ENCODE measurements at regions not wholly inside any gene's neighbourhood (a gene's known extent, or its start where the extent isn't known, plus 50 kb on each side); places are given as distances from the start of the nearest gene placed in this dataset.

DNA sequence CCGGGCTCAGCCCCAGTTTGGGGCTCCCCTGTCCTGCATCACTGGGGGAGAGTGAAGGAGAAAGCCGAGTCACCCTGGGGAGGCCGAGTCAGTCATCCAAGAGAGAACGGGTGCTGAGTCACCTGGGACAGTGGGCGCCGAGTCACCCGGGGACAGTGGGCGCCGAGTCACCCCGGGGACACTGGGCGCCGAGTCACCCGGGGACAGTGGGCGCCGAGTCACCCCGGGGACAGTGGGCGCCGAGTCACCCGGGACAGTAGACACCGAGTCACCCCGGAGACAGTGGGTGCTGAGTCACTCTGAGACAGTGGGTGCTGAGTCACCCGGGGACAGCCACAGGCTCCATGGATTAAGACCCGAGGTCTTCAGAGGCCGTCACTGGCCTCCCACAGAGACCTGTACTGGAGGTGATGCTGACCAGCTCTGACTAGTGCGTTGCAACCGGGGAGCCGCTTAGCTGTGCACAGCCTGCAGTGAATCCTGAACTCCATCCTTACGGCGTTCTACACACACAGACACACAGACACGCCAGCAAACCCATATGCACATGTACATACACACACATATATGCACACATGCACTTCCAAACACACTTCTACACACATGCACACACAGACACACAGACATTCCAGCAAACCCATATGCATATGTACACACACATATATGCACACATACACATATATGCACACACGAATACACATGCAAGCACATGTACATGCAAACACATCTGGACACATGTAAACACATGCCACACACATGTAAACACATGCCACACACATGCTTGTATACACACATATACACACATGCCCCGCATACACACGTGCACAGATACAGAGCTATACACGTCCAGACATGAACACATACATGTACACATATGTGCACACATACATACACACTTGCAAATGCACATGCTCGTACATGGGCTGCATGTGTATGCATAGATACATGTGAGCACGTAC is 64.9 kb upstream of the GALNT9 start:
- DNase-seq (ENCODE audit: low read depth) = no peak

DNA sequence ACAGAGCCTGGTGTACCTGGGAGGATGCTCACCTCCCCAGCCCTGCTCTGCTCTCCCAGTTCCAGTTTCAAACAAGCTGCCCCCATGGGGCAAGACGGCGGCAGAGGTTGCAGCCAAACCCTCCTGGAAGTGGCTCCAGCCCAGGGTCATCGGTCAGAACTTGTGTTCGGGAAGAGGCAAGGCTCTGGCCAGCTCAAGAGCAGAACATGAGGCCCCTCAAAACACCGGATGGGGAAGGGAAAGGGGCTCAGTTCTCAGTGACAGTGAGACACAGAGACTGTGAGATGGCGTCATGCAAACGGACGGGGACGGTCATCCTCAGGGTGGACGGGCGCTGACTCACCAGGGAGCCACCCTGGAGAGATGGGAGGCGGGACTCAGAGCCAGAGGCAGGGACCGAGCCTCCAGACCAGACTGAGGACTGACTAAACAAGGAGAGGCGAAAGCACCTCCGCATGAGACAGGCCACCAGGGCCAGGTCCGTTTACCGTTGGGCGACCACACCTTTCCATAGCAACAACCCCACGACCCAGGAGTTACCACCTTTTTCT is 63.9 kb upstream of the GALNT9 start:
- no peak for DNase-seq (ENCODE audit: low read depth)

DNA sequence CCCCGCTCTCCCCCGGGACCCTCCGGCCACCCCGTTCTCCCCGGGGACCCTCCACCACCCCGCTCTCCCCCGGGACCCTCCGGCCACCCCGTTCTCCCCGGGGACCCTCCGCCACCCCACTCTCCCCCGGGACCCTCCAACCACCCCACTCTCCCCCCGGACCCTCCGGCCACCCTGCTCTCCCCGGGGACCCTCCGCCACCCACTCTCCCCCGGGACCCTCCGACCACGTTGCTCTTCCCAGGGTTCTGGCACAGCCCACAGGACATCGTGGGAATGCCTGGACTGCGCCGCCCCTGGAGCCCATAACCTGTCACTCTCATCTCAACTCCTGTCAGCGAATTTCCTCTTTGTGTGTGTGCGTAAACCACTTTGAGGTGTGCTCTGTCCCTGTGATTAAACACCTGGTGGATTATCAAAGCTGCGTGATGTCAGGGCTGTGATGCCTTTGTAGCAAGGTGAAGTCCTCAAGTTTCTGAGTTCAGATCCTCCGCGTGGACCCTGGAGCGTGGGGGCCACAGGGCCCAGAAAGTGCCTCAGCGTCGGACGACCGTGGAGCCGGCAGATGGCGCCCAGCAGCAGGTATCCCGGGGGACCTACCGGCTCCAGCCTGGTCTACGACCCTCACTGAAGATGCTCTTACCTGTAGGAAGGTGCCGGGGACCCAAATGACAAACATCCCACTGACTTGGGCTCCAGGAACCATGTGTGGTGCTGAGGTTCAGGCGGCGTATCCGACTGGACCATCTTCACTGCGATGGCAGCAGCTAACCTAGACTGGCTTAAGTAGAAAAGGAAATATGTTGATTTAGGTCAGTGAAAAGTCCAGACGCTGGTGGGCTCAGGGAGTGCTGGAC is 63.2 kb upstream of the GALNT9 start:
- DNase-seq (ENCODE audit: low read depth) = no peak

DNA sequence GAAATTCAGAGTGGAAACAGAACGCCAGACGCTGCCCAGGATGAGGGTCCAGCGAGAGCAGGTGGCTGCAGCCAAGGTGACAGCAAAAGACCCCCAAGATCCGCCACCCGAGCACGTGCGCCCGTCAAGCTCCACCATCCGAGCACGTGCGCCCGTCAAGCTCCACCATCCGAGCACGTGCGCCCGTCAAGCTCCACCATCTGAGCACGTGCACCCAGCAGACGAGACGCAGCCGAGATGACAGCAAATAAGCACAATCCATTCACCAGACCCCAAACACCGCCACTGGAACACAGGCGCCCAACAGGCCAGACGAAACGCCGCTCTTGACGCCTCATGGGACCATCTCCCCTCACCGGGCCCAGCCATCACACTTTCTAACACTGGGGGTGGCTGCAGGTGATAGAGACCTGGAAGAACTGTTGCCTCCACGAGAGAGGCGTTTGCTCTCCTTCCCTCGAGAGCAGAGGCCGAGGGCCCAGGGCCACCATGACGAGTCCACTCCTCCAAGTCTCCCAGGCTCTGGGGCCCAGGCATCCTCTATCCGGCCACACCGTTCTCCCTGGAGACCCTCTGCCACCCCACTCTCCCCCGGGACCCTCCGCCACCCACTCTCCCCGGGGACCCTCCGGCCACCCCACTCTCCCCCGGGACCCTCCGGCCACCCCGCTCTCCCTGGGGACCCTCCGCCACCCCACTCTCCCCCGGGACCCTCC is 62.1 kb upstream of the GALNT9 start:
- DNase-seq (ENCODE audit: low read depth) = no peak

DNA sequence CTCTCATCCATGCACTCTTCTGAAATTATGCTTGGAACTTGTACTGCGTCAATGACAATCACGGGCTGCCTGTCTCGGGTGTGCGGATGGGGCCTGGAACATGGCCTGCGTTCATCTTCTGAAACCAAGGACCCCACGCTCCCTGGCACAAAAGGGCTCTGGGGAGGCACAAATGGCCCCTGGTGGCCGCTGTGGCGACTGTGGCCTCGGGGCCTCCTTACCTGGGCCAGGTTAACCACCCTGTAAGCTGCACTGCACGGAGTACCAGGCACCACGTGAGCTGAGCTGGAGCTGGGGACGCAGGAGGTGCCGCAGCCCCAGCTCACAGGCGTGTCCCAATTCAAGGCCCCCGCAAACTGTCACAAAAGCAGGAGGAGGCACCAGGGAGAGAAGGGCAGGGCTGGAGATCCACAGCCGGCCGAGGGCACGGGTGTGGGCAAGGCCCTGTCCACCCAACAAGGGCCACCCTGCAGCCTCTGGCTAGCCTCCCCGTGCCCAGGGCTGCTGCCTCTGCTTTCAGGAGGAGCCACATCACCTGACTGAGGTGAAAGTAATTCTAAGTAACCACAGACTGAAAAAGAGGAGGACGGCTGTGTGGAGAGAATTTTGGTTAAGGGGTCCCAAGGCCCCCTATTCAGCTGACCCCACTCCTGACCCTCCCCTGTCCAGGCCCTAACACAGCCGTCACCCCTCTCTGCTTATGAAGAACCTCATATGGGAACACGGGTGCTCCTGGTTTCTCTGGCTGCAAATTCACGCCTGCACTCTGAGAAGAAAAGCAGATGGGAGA is 61.1 kb upstream of the GALNT9 start:
- no peak for DNase-seq (ENCODE audit: low read depth)

DNA sequence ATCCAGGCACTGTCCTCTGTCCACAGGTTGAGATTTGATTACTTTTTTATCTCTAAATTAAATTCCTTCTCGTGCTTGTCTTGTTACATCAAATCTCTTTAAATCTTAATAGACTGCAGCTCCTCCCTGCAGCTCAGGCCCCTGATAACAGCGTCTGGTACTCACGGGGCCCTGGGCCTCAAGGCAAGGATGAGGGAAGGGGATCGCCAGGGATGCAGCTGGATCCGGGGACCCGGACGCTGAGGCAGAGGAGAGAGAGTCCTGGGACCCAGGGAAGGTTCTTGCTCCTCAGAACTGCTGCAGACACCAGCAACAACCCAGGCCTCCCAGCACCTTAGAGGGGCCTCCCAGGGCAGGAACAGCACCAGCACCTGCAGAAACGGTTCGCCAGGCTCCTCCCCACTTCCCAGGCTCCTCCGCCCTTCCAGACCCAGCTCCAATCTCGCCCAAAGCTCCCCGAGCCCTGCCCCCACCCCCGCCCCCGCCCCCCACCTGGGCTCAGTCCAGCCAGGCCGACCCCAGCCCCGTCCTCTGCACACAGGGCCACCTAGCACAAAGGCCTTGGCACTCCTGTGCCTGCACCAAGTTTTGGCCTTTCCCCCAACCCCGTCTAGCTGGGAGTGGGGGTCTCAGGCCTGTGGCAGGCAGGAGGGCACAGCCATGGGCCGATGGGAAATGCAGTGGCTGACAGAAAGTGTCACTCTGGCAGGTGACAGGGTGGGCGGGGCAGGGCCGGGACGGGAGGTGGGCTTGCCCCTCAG is 60.3 kb upstream of the GALNT9 start:
- no peak for DNase-seq (ENCODE audit: low read depth)

DNA sequence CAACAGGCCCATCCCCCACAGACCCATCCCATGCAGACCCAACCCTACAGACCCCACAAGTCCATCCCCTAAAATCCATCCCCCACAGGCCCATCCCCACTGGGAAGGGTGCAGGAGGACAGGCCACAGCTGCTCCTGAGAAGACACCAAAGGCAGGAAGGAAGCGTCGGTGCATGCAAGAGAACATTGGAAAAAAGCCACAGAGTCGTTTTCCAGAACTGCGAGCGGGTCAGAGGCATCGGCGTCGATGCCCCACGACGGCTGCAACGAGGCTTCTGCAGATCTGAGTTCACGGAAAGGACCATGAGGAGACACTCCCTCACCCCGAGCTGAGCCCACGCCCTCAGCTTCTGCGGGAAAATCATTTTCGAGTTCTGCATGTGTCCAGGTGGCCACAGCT is 59.6 kb upstream of the GALNT9 start:
- DNase-seq (ENCODE audit: low read depth) = no peak

DNA sequence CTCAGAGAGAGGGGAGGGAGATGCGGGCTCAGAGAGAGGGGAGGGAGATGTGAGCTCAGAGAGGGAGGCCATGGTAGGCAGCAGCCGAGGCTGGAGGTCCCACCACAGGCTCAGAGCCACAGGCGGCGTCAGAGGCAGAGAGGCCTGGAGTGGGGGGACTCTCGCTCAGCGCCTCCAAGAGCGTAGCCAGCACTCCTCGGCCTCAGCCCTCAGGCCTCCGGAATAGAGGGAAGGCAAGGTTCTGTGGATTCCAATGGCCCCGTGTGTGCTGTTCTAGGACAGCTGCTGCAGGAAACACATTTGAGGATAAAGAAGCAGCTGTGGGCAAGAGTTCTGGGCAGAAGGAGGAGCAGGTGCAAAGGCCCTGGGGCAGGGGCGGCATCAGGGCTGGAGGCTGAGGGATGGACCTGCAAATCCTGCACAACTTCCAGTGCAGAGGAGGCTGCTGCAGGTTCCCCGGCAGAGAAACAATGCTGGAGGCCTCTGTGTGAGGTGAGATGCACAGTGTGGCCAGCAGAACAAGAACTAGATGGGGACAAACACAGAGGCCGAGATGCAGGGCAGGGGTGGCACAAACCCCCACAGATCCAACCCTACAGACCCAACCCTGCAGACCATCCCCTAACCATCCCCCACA is 59.1 kb upstream of the GALNT9 start:
- DNase-seq (ENCODE audit: low read depth) = no peak

DNA sequence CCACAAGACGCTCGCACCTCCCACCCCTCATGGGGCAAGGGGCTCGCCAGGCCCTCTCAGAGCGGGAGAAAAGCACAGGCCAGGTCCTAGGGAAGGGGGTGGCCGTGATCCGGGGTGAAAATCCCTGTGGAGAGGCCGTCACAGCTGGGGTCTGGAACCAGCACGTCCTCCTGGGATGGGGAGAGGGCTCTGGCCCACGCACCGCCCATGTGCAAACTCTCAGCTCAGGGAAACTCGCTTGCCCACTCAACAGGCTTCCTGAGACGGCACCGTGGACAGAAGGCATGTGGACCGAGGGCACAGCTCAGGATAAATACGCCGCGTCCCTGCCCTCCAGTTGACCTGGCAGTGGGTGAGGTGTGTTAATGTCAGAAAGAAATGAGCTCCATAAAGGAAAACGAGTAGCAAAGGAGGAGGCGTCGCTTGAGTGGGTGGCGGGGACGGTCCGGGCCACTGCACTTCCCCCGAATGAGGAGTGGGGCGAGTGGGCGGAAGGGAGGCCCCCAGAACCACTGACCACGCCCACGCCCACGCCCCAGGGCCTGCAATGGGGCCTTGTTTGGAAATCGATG is 57.6 kb upstream of the GALNT9 start:
- no peak for DNase-seq (ENCODE audit: low read depth)

DNA sequence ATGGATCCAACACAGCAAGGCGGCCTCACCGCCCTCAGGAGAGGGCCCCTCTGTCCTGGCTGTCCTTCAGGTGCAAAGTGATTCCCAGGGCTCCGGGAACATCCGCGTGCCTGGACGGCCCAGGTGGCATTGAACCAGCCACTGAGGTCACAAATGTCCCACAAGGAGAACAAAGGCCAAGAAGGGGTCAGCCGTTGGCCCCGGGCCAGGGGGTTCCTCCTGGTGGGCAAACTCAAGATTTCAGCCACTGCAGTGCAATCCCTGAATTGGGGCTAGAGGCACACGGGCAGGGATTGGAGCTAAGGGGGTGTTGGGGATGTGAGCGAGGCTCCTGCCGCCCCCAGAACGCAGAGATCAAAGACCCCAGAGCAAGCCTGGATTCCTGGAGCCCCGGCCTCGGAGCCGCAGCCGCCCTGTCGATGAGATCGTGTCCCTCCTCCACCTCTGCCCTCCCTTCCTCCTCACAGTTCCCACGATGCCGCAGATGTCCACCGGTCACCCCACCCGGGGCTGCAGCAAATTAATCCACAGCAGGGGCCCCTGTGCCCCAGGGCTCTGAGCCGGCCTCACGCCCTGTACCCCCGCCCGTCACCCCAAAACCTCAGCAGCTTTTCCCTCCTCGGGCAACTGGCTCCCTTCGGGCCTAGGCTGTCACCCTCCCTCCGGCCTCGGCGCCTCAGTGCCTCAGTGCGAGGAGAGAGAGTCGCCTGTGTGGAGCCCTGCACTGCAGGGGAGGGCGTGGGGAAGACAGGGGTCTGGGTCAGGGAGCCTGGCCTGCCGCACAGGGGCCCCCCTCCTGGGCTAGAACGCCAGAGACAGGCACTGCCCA is 56.7 kb upstream of the GALNT9 start:
- no peak for DNase-seq (ENCODE audit: low read depth)

DNA sequence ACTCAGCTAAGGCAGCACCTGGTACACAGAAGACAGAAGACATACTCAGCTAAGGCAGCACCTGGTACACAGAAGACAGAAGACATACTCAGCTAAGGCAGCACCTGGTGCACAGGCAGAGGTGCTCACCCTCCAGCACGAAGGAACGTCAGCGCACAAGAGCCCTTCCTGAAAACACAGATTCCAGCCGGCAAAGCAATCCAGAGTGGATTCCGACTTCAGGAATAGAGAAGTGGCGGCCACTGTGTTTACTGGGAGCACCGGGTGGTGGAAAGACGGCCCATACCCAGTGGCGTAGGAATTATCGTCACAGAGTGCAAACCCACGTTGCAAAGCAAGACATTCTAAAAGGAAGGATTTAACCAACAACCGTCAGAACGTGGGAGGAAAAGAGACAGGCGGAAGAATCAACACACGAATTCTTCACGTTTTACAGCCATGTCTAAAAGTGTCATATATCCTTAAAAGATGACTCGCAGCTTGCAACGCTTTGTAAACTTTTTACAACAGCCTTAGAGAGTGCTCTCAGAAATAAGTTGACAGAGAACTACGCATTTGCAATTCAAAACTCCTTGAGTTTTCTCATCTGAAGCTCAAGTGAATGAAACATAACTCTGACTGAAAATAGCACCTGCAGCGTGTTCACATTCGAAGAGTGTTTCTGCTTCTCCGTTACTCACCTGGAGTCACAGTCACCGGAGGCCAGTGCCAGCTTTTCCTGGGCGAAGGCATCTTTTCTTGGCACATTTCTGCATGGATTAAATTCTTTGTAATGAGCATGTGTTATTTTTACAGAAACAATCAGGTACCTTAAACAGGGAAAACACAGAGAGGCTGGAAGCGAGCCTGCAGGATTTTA is 55.8 kb upstream of the GALNT9 start:
- DNase-seq (ENCODE audit: low read depth) = no peak

DNA sequence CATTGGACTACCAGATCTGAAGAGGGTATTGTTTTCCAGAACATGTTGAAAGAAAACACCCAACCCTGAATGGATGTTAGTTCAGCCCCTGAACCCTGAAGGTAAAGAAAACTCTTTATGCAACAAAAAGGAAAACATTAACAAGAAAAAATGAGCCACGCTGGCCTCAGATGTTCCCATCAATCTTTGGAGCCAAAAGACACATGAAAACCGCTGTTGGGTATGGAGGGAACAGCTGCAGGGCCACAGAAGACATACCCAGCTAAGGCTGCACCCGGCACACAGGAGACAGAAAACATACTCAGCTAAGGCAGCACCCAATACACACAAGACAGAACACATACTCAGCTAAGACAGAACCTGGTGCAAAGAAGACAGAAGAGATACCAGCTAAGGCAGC is 51.3 kb upstream of the GALNT9 start:
- no peak for DNase-seq (ENCODE audit: low read depth)

DNA sequence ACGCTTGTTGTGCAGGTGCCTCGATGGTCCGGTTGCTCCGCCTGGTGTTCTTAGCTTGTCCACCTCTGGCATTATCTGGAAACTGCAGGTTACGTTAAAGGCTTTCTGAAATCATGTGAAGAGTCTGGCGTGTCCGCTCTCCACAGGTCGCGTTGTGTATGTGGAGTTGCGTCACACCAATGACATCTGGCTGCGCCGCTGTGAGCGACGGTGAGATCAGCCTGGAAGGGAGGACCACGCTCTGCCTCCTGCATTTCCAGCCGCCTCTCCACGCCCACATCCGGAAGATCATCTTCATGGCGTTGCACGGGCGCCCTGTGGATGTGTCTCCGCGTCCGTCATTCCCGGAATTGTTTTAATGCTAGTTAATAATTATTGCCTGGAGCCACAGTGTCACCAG is 50.6 kb upstream of the GALNT9 start:
- no peak for DNase-seq (ENCODE audit: low read depth)

DNA sequence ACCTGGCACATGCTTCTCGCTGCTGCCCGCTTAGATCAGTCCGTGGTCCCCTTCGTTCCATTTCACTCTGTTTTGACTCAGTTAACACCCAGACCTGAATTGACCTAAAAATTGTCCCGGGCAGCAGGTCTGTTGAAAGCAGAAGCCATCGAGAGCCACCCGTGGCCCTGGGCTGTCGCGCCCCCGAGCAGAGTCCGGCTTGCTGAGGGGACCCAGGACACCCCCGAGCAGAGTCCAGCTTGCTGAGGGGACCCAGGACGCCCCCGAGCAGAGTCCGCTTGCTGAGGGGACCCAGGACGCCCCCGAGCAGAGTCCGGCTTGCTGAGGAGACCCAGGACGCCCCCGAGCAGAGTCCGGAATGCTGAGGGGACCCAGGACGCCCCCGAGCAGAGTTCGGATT is 50.2 kb upstream of the GALNT9 start:
- DNase-seq (ENCODE audit: low read depth) = no peak
